ENCODE measurements at regions not wholly inside any gene's neighbourhood (a gene's known extent, or its start where the extent isn't known, plus 50 kb on each side); places are given as distances from the start of the nearest gene placed in this dataset.

GRCh38 chr10:44013981-44014380 is 365.3 kb upstream of the ZNF32 start:
- Histone ChIP-seq H4K8ac (ENCODE audit: extremely low read depth, insufficient read depth, low read length) (no peak overlapping the region), H3K4me3 (ENCODE audit: extremely low read depth in 1 of 4, insufficient read depth in 2 of 4, low read depth in 3 of 4, low read length in 4 of 4) (no peak overlapping the region), H2AK5ac (ENCODE audit: low read depth, low read length) (no peak overlapping the region), H4K91ac (replicated peaks; ENCODE audit: insufficient read length, low read length) (no peak overlapping the region), H4K5ac (ENCODE audit: insufficient read length, low read depth, low read length) (no peak overlapping the region), H2AFZ (ENCODE audit: low read length) (0 out of 2 replicates have a peak overlapping the region, but pooled peaks have one; percentile 44), H2BK12ac (ENCODE audit: low read depth, low read length) (no peak overlapping the region), H3K4me1 (replicated peaks in 1 of 4; ENCODE audit: control insufficient read depth in 3 of 4, insufficient read depth in 4 of 4, low read length in 3 of 4) (no peaks in the 10 kb centered on the region), H3K56ac (replicated peaks; ENCODE audit: insufficient read length, low read depth, low read length) (no peak overlapping the region), H3K14ac (ENCODE audit: insufficient read length) (no peak overlapping the region), H3K9ac (replicated peaks in 1 of 4; ENCODE audit: extremely low read depth in 1 of 4, low read depth in 3 of 4, low read length in 3 of 4) (no peak overlapping the region), H3K27me3 (replicated peaks in 1 of 4; ENCODE audit: control insufficient read depth in 3 of 4, extremely low read depth in 1 of 4, insufficient read depth in 3 of 4, low read length in 3 of 4) (no peaks in the 10 kb centered on the region; a peak in 1 of 7 replicates), H3K79me2 (ENCODE audit: control insufficient read depth in 1 of 2, insufficient read depth in 2 of 2, low read length in 2 of 2) (no peaks in the 10 kb centered on the region), H2BK15ac (ENCODE audit: low read length) (no peak overlapping the region), H3K18ac (ENCODE audit: extremely low read depth, low read length) (no peak overlapping the region), H2BK5ac (ENCODE audit: low read depth, low read length) (no peak overlapping the region; the same call in 1 of the 2 replicates), H3K9me3 (ENCODE audit: insufficient read depth in 2 of 2, low read depth in 1 of 2, low read length in 1 of 2) (no peaks in the 10 kb centered on the region), H3K4ac (replicated peaks; ENCODE audit: insufficient read length, low read depth, low read length) (no peak overlapping the region), H3K23ac (ENCODE audit: insufficient read length) (no peak overlapping the region), H3K23me2 (ENCODE audit: low read depth, low read length) (no peaks in the 10 kb centered on the region), H3K27ac (ENCODE audit: low read depth, low read length) (no peak overlapping the region), H2BK120ac (replicated peaks; ENCODE audit: low read depth, low read length) (no peak overlapping the region), H2BK20ac (ENCODE audit: low read length) (no peak overlapping the region), H4K20me1 (replicated peaks in 1 of 2; ENCODE audit: control insufficient read depth in 1 of 2, insufficient read depth in 2 of 2, low read length in 2 of 2) (no peaks in the 10 kb centered on the region), H3K4me2 (ENCODE audit: insufficient read depth in 1 of 2, low read depth in 2 of 2, low read length in 2 of 2) (no peak overlapping the region), H3K79me1 (ENCODE audit: low read depth, low read length) (no peaks in the 10 kb centered on the region), H3K36me3 (ENCODE audit: control insufficient read depth in 2 of 4, insufficient read depth in 4 of 4, low read length in 3 of 4) (no peaks in the 10 kb centered on the region)
- TF ChIP-seq CHD2 (IDR thresholded peaks at IDR 0.05; ENCODE audit: low read length): no peak
- TF ChIP-seq BACH1 (IDR thresholded peaks at IDR 0.05; ENCODE audit: low read length): no peak
- no peak for TF ChIP-seq SRF (IDR thresholded peaks at IDR 0.05; ENCODE audit: low read depth, low read length)
- no peak for TF ChIP-seq CEBPB (IDR thresholded peaks at IDR 0.05; ENCODE audit: low read depth, low read length)
- TF ChIP-seq EZH2 (IDR thresholded peaks at IDR 0.05; ENCODE audit: low read depth, low read length, severe bottlenecking): no peak
- no peak for TF ChIP-seq USF2 (IDR thresholded peaks at IDR 0.05; ENCODE audit: low read length)
- no peak for TF ChIP-seq SP2 (IDR thresholded peaks at IDR 0.05; ENCODE audit: low read length)
- TF ChIP-seq SP1 (IDR thresholded peaks at IDR 0.05; ENCODE audit: low read depth, low read length): no peak
- no peak for TF ChIP-seq SIN3A (conservative IDR thresholded peaks at IDR 0.05 in 1 of 2, IDR thresholded peaks at IDR 0.05 in 1 of 2; ENCODE audit: low read depth in 1 of 2, low read length in 2 of 2)
- no peak for TF ChIP-seq PHF8 (conservative IDR thresholded peaks at IDR 0.05; ENCODE audit: low read depth, low read length)
- ChIA-PET POLR2A (ENCODE audit: partially characterized antibody) (no interaction called here), CTCF (ENCODE audit: partially characterized antibody) (interaction anchor here (0.6 kb wide), 1 partner anchor 1221 kb away, joined by 4 read pairs; no protein-coding TSS in a partner anchor)
- no peak for DNase-seq (ENCODE audit: low read depth in 1 of 2, low spot score in 2 of 2)
- FAIRE-seq: no peak
- 91% methylated on average over 1 of the region's 1 CpG; no CpG with 5 or more reads in 1 of the 2 experiments for WGBS, 2 experiments (ENCODE audit: extremely low coverage in 1 of 2, insufficient coverage in 1 of 2, insufficient read length in 1 of 2, insufficient replicate concordance in 2 of 2, low coverage in 1 of 2, low lambda C conversion rate in 2 of 2, missing lambda C conversion rate in 1 of 2)

All from H1 (cell line).